PC-3 (cell line): ENCODE measurements at regions not wholly inside any gene's neighbourhood (a gene's known extent, or its start where the extent isn't known, plus 50 kb on each side); places are given as distances from the start of the nearest gene placed in this dataset.

Experiments used
- ATAC-seq: fragments of 200-7000 bp; cut with Tn5 transposase; 2 replicates; pipeline ENCODE4 v1.9.1; 2020; ENCODE audit warnings: mild to moderate bottlenecking, moderate library complexity
- BruUV-seq: library from RNA; stranded (reverse); fragments of 400-500 nt; replicated peaks from 2 replicates; lab custom pipeline; 2021; lab: Mats Ljungman, UMichigan
- CTCF ChIA-PET: fragments of 300-600 bp; sonication (Branson Sonifier 250); formaldehyde crosslinking; loops from one replicate; lab custom pipeline; 2022; ENCODE audit warnings: antibody characterized with exemption; lab: Charles Lee
- POLR2A ChIA-PET: fragments of 300-600 bp; sonication (Branson Sonifier 250); formaldehyde crosslinking; loops from one replicate; lab custom pipeline; 2022; ENCODE audit warnings: antibody characterized with exemption; ENCODE audit not compliant: unreplicated experiment; lab: Charles Lee
- DNase-seq: peaks from one replicate; pipeline ENCODE4 v3.0.0-alpha.2; 2015
- H2AFZ ChIP-seq: fragments of 300-600 bp; sonication (generic); 2 replicates; pipeline ENCODE4 v1.6.0; 2016; ENCODE audit warnings: antibody characterized with exemption, low read length
- H3F3A ChIP-seq: fragments of 300-600 bp; sonication (generic); one replicate; pipeline ENCODE4 v1.6.0; 2017; ENCODE audit warnings: antibody characterized with exemption, low read length, control low read depth, mild to moderate bottlenecking; ENCODE audit not compliant: unreplicated experiment
- H3K27ac ChIP-seq: fragments of 300-600 bp; sonication (generic); 2 replicates; pipeline ENCODE4 v1.5.1; 2016; ENCODE audit warnings: mild to moderate bottlenecking, low read length
- H3K27me3 ChIP-seq: fragments of 300-600 bp; sonication (generic); 2 replicates; pipeline ENCODE4 v1.6.1; 2016; ENCODE audit warnings: low read length, mixed read lengths
- H3K36me3 ChIP-seq: fragments of 300-600 bp; sonication (generic); 2 replicates; pipeline ENCODE4 v1.6.1; 2016; ENCODE audit warnings: low read depth, mixed run types, low read length, mixed read lengths
- H3K4me1 ChIP-seq: fragments of 300-600 bp; sonication (generic); 2 replicates; pipeline ENCODE4 v1.5.1; 2016; ENCODE audit warnings: low read length; ENCODE audit not compliant: insufficient read depth
- H3K4me2 ChIP-seq: fragments of 300-600 bp; sonication (generic); 2 replicates; pipeline ENCODE4 v1.6.0; 2016; ENCODE audit warnings: low read length
- H3K4me3 ChIP-seq: fragments of 300-600 bp; sonication (generic); 2 replicates; pipeline ENCODE4 v1.5.1; 2016; ENCODE audit warnings: mild to moderate bottlenecking, low read length, mixed read lengths
- H3K79me2 ChIP-seq: fragments of 300-600 bp; sonication (generic); 2 replicates; pipeline ENCODE4 v1.6.1; 2017; ENCODE audit warnings: low read length, mixed read lengths
- H3K9ac ChIP-seq: fragments of 300-600 bp; sonication (generic); 2 replicates; pipeline ENCODE4 v1.6.0; 2016; ENCODE audit warnings: mild to moderate bottlenecking, low read length
- H3K9me2 ChIP-seq: fragments of 300-600 bp; sonication (generic); replicated peaks from 2 replicates; pipeline ENCODE4 v1.6.1; 2016; ENCODE audit warnings: mixed run types, low read length, mixed read lengths
- H3K9me3 ChIP-seq: fragments of 300-600 bp; sonication (generic); 2 replicates; pipeline ENCODE4 v1.6.1; 2016; ENCODE audit warnings: low read length, mixed read lengths
- H4K20me1 ChIP-seq: fragments of 300-600 bp; sonication (generic); 2 replicates; pipeline ENCODE4 v1.6.1; 2016; ENCODE audit warnings: low read length, mixed read lengths
- CTCF ChIP-seq: fragments of 300-600 bp; sonication (generic); conservative IDR thresholded peaks from 2 replicates; pipeline ENCODE4 v1.5.1; 2017; ENCODE audit warnings: antibody characterized with exemption, low read depth, mild to moderate bottlenecking, low read length
- EZH2 ChIP-seq: fragments of 300-600 bp; sonication (generic); IDR thresholded peaks from one replicate; pipeline ENCODE4 v1.6.1; 2017; ENCODE audit warnings: antibody characterized with exemption, mild to moderate bottlenecking, low read length; ENCODE audit not compliant: unreplicated experiment
- EZH2phosphoT487 ChIP-seq: fragments of 300-600 bp; sonication (generic); IDR thresholded peaks from 2 replicates; pipeline ENCODE4 v1.6.1; 2018; ENCODE audit warnings: mild to moderate bottlenecking, antibody characterized with exemption, low read length, borderline replicate concordance
- intact Hi-C: fragments of 100-400 bp; cut with micrococcal nuclease; formaldehyde crosslinking; loops from 2 replicates; pipeline ENCODE4 v1.9.0; 2023

DNA sequence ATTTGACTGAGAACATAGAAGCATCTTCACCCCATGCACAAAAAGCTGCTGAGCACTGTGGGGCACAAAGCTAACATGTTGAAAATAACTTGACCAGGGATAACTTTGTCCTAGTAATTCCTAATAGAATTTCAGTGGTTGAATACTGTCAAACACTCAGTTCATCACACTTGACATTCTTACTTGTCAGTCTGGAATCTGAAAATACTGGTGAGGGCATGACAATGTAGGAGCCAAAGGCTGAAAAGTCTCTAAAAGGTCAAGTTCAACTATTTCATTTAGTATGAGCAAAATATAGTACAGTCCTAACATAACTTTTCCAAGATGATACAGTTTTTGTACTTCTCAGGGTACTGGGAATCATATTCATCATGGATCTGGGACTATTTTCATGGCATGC is 504.4 kb upstream of the LMO3 start:
- ATAC-seq (no peak), DNase-seq (no peak)
- Histone ChIP-seq H3K36me3 (no peaks in the 10 kb centered on the region), H4K20me1 (no peaks in the 10 kb centered on the region), H3K27me3 (no peaks in the 10 kb centered on the region), H3F3A (no peaks in the 10 kb centered on the region), H3K9me2 (no peaks in the 10 kb centered on the region), H3K79me2 (no peaks in the 10 kb centered on the region), H3K9ac (no peak overlapping the region), H3K27ac (no peak overlapping the region), H3K4me1 (peaks cover 4% of the 10 kb centered on the region; the same call in 1 of the 2 replicates), H3K4me2 (no peak overlapping the region), H3K4me3 (no peak overlapping the region), H3K9me3 (no peaks in the 10 kb centered on the region), H2AFZ (no peak overlapping the region)
- CTCF ChIA-PET = no interaction called here
- POLR2A ChIA-PET = no interaction called here
- BruUV-seq = no TSS peak
- no peak for TF ChIP-seq EZH2
- no peak for TF ChIP-seq EZH2phosphoT487
- TF ChIP-seq CTCF = no peak
- intact Hi-C loops = no loop called here

DNA sequence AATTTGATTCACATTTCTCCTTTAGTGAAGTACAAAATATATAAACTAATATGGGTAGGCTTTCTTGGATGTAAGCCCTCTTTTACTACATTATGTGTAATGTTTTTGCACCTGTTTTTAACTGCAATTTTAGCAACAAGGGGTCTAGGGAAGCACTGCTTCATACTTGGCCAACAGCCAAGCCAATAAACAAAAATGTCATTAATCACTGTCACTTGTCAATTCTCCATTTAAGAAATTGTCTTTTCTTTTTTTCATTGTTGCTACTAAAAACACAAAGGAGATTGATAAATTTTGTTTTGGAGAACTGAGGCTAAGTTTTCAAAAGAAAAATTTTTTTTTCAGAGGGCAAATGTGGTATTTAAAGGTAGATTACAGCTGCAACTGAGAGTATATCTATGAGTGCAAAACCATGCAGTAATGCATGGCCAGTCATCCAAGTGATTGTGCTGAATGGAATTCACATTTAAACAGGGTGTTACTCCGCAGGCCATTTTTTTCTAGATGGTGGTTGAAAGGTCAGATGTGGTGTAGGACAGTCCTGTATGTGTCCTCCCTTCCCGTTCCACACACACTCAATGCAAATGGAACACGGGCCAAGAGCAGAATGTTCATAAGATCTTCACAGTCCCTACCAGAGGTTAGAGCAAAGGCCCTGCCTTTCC is 503.0 kb upstream of the LMO3 start:
- Histone ChIP-seq H3F3A (no peaks in the 10 kb centered on the region), H3K27ac (no peak overlapping the region), H3K9ac (no peak overlapping the region), H3K4me1 (peaks cover 4% of the 10 kb centered on the region; the same call in 1 of the 2 replicates), H2AFZ (no peak overlapping the region), H3K9me3 (no peaks in the 10 kb centered on the region), H3K9me2 (no peaks in the 10 kb centered on the region), H3K79me2 (no peaks in the 10 kb centered on the region), H4K20me1 (no peaks in the 10 kb centered on the region), H3K27me3 (no peaks in the 10 kb centered on the region), H3K4me3 (no peak overlapping the region), H3K4me2 (no peak overlapping the region), H3K36me3 (no peaks in the 10 kb centered on the region)
- intact Hi-C loops = no loop called here
- ATAC-seq = peak; percentile 59
- ChIA-PET CTCF (interaction anchor here (0.7 kb wide), 1 partner anchor 140 kb away, joined by 6 read pairs; no protein-coding TSS in a partner anchor), POLR2A (no interaction called here)
- DNase-seq = peak; percentile 62
- TF ChIP-seq EZH2phosphoT487 (no peak), CTCF (no peak), EZH2 (no peak)
- no TSS peak for BruUV-seq

DNA sequence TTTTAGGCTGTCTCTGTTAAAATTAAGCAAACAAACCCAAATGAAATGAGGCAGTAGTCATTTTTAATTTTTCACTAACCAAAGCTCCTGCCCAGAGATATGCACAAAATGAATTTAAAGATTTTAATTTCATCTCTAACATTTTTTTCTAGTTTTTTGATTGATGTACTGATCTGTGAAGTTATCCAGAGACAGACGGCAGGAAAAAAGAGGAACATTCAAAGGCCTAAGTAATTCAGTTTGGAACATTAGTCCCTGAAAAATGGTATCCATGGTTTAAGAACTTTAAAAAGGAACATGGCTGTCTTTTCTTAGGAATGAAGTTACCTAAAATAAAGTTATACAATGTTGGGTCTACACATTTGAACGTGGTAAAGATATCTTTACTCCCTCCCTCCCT is 498.8 kb upstream of the LMO3 start:
- ATAC-seq (no peak), DNase-seq (no peak)
- H3K4me1 ChIP-seq = peaks cover 4% of the 10 kb centered on the region; the same call in 1 of the 2 replicates
- POLR2A ChIA-PET = no interaction called here
- H3K9me2 ChIP-seq = no peaks in the 10 kb centered on the region
- H3F3A ChIP-seq = no peaks in the 10 kb centered on the region
- no peak overlapping the region for H2AFZ ChIP-seq
- CTCF ChIA-PET = no interaction called here
- no peaks in the 10 kb centered on the region for H4K20me1 ChIP-seq
- intact Hi-C loops = no loop called here
- no peaks in the 10 kb centered on the region for H3K9me3 ChIP-seq
- H3K9ac ChIP-seq = no peak overlapping the region
- no peak overlapping the region for H3K4me2 ChIP-seq
- TF ChIP-seq EZH2phosphoT487 (no peak), EZH2 (no peak), CTCF (no peak)
- no peak overlapping the region for H3K27ac ChIP-seq
- no peaks in the 10 kb centered on the region for H3K27me3 ChIP-seq
- no peaks in the 10 kb centered on the region for H3K79me2 ChIP-seq
- H3K36me3 ChIP-seq = no peaks in the 10 kb centered on the region
- H3K4me3 ChIP-seq = no peak overlapping the region
- BruUV-seq = no TSS peak
